RCC 7860 (cell line): ENCODE measurements at regions not wholly inside any gene's neighbourhood (a gene's known extent, or its start where the extent isn't known, plus 50 kb on each side); places are given as distances from the start of the nearest gene placed in this dataset.

Experiments used
- DNase-seq: peaks from one replicate; pipeline ENCODE4 v3.0.0-alpha.2; 2015; ENCODE audit warnings: low spot score
- FAIRE-seq: peaks from 2 replicates; lab custom pipeline; 2012; peaks lifted over from hg19 to GRCh38; lab: Jason Lieb, UNC

GRCh38 chr7:22658031-22658430 is 69.0 kb upstream of the IL6 start:
- FAIRE-seq (no peak), DNase-seq (no peak)

GRCh38 chr7:22657479-22657878 is 69.5 kb upstream of the IL6 start:
- no peak for DNase-seq
- no peak for FAIRE-seq

- FAIRE-seq (no peak), DNase-seq (no peak)
Measured at GRCh38 chr7:22655781-22656180, 71.2 kb upstream of the IL6 start.

GRCh38 chr7:22654831-22655230 is 72.2 kb upstream of the IL6 start:
- DNase-seq (no peak), FAIRE-seq (no peak)

- FAIRE-seq = no peak
- DNase-seq = no peak
Measured at GRCh38 chr7:22653951-22654350, 73.0 kb upstream of the IL6 start.

GRCh38 chr7:22651534-22652243 is 75.3 kb upstream of the IL6 start:
- FAIRE-seq = peak; percentile 94
- peak; percentile 99 for DNase-seq

- no peak for FAIRE-seq
- DNase-seq = peak; percentile 35
Measured at GRCh38 chr7:22651036-22651435, 76.0 kb upstream of the IL6 start.

- DNase-seq (no peak), FAIRE-seq (no peak)
Measured at GRCh38 chr7:22649686-22650085, 77.3 kb upstream of the IL6 start.

- peak; percentile 99 for FAIRE-seq
- DNase-seq = peak; percentile 97
Measured at GRCh38 chr7:22647451-22648257, 79.3 kb upstream of the IL6 start.

- FAIRE-seq (no peak), DNase-seq (no peak)
Measured at GRCh38 chr7:22645418-22646181, 81.4 kb upstream of the IL6 start.

- no peak for FAIRE-seq
- DNase-seq = no peak
Measured at GRCh38 chr7:22642454-22642853, 84.5 kb upstream of the IL6 start.

- FAIRE-seq (no peak), DNase-seq (no peak)
Measured at GRCh38 chr7:22640269-22640668, 86.7 kb upstream of the IL6 start.

- DNase-seq (no peak), FAIRE-seq (no peak)
Measured at GRCh38 chr7:22639396-22639795, 87.6 kb upstream of the IL6 start.

GRCh38 chr7:22635349-22635748 is 91.7 kb upstream of the IL6 start:
- FAIRE-seq (no peak), DNase-seq (no peak)

- no peak for FAIRE-seq
- no peak for DNase-seq
Measured at GRCh38 chr7:22633954-22634474, 93.0 kb upstream of the IL6 start.

- no peak for FAIRE-seq
- no peak for DNase-seq
Measured at GRCh38 chr7:22633286-22633953, 93.6 kb upstream of the IL6 start.

GRCh38 chr7:22632674-22633073 is 94.3 kb upstream of the IL6 start:
- DNase-seq = no peak
- no peak for FAIRE-seq

GRCh38 chr7:22631730-22632129 is 95.3 kb upstream of the IL6 start:
- no peak for DNase-seq
- no peak for FAIRE-seq

- FAIRE-seq (no peak), DNase-seq (no peak)
Measured at GRCh38 chr7:22630069-22630468, 96.9 kb upstream of the IL6 start.

- FAIRE-seq (no peak), DNase-seq (no peak)
Measured at GRCh38 chr7:22629056-22629455, 97.9 kb upstream of the IL6 start.

GRCh38 chr7:22628112-22628511 is 98.9 kb upstream of the IL6 start:
- DNase-seq (no peak), FAIRE-seq (no peak)
